HG03103 (cell line): ENCODE measurements at regions not wholly inside any gene's neighbourhood (a gene's known extent, or its start where the extent isn't known, plus 50 kb on each side); places are given as distances from the start of the nearest gene placed in this dataset.
A peak's percentile ranks its signal among the peaks of the same experiment; 100 is the strongest.
"Not testable (repeated sequence)": the region's sequence is repeated elsewhere in the genome, so short reads cannot be mapped to it uniquely, and the experiment has no call there.

ENCODE experiments used
- ATAC-seq: cut with Tn5 transposase; IDR thresholded peaks from one replicate; pipeline ENCODE4 v1.9.1; 2021; ENCODE audit warnings: low read depth; ENCODE audit not compliant: unreplicated experiment

- no peak for ATAC-seq
Measured at GRCh38 chr2:230593765-230594164, 118.9 kb upstream of the CAB39 start.

DNA sequence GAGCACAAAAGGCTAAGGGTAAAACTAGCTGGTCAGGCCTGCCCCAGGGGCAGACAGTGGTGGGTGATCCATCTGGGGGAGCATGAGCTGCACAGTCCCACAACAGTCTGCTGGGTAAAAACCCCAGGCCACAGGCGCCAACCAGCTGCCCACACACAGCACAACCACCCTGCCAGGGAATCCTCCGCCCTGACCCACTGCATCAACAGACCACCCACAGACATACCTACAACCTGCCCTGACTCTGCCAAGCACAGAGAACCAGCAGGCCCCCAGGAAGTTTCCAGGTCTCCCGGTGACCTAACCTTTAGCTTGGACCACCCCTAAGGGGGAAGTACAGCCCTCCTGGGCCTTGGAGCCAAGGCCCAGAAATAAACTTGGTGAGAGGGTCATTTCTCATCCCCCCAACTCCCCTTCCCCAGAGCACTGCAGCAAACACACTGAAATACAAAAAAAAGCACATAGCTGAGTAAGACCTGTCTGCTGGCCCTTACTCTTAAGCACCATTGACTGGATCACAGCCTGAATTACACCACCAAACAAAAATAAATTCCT lies 118.3 kb upstream of the CAB39 start:
- no peak for ATAC-seq

DNA sequence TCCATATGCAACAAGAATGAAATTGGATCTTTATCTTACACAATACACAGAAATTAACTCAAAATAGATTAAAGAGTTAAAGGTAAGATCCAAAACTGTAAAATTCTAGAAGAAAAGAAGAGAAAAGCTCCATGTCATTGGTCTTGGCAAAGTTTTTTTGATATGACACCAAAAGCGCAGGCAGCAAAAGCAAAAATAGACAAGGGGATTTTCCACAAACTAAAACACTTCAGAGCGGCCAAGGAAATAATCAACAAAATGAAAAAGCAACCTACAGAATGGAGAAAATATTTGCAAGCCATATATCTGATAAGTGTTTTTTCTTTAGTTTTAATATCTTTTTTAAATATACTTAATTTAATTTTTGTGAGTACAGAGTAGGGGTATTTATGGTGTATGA lies 112.8 kb upstream of the CAB39 start:
- ATAC-seq: no peak

- no peak for ATAC-seq
Measured at GRCh38 chr2:230600285-230600684, 112.4 kb upstream of the CAB39 start.

DNA sequence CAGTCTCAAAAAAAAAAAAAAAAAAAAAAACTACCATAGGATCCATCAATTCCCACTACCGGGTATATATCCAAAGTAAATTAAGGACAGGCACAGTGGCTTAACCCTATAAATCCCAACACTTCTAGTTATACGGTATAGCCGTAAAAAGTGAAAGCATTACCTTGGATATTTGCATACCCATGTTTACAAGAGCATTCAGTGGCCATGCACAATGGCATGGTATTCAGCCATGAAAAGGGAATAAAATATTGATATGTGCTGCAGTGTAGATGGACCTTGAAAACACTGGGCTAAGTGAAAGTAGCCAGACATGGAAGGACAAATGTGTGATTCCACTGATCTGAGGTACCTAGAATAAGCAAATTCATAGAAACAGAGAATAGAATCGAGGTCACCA lies 111.8 kb upstream of the CAB39 start:
- no peak for ATAC-seq

DNA sequence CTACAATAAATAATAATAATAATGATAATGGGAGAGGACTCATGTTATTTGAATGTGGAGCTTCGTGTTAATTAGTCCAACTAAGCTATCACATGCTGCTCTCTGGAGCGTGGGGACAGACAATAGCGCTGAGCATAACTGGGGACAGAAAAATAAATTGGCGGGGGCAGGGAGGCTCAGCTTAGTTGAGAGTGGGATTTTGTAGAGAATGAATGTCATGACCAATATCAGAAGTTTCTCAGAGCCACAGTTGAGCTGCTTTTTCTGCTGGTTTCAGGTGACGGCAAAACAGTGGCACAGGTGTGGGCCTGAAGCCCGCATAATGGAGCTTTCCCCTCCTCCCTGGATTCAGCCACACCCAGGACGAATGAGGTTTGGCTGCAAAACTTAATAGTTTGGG lies 111.1 kb upstream of the CAB39 start:
- ATAC-seq: peak; percentile 49

GRCh38 chr2:230602562-230603230 lies 109.9 kb upstream of the CAB39 start:
- ATAC-seq: peak; percentile 53

GRCh38 chr2:230603317-230603716 lies 109.3 kb upstream of the CAB39 start:
- not testable (repeated sequence) for ATAC-seq

DNA sequence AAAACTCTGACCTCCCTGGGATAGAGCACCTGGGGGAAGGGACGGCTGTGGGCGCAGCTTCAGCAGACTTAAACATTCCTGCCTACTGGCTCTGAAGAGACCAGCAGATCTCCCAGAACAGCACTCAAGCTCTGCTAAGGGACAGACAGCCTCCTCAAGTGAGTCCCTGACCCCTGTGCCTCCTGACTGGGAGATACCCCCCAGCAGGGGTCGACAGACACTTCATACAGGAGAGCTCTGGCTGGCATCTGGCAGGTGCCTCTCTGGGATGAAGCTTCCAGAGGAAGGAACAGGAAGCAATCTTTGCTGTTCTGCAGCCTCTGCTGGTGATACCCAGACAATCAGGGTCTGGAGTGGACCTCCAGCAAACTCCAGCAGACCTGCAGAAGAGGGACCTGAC lies 108.5 kb upstream of the CAB39 start:
- not testable (repeated sequence) for ATAC-seq

GRCh38 chr2:230614040-230614439 lies 98.6 kb upstream of the CAB39 start:
- no peak for ATAC-seq

- peak; percentile 84 for ATAC-seq
Measured at GRCh38 chr2:230614913-230615332, 97.7 kb upstream of the CAB39 start.

GRCh38 chr2:230617256-230617706 lies 95.4 kb upstream of the CAB39 start:
- ATAC-seq: not testable (repeated sequence)

DNA sequence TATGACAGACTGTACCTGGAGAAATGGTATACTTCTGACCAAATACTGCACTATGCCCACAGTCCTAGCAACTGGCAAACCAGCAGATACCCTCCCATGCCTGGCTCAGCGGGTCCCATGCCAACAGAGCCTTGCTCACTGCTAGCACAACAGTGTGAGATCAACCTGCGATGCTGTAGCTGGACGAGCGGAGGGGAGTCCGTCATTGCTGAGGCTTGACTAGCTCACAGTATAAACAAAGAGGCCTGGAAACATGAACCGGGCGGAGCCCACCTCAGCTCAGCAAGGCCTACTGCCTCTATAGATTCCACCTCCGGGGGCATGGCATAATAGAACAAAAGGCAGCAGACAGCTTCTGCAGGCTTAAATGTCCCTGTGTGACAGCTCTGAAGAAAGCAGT lies 93.2 kb upstream of the CAB39 start:
- no peak for ATAC-seq

GRCh38 chr2:230625220-230625619 lies 87.4 kb upstream of the CAB39 start:
- ATAC-seq: not testable (repeated sequence)

- not testable (repeated sequence) for ATAC-seq
Measured at GRCh38 chr2:230627091-230627490, 85.6 kb upstream of the CAB39 start.

DNA sequence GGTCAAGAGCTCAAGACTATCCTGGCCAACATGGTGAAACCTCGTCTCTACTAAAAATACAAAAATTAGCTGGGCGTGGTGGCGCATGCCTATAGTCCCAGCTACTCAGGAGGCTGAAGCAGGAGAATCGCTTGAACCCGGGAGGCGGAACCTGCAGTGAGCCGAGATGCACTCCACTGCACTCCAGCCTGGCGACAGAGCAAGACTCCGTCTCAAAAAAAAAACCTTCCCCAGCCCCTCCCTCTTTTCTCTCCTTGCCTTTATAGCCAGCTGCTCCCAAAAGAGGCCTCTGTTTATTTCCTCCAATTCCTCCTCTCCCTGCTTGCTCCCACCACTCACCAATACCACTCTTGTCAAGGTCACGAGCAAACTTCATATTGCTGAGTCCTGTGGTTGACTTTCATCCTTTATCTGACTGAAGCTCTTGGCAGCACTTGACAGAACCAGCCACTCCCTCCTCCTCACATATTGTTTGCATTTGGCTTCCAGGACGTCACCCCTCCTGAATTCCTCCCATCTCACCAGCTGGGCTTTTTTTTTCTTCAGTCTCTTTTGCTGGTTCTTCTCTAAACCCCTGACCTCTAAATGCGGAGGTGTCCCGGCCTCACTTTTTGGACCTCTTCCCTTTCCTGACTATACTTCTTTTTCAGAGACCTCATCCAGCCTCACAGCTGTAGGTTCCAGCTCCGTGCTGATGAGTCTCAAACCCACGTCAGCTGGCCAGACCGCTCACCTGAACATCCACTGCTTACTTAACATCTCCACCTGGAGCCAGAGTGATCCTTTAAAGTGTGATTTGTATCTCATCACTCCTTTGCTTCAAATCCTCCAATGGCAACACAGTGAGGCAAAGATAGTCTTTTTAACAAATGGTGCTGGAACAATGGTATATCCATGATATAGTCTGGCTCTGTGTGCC lies 84.6 kb upstream of the CAB39 start:
- no peak for ATAC-seq

GRCh38 chr2:230631470-230631869 lies 81.2 kb upstream of the CAB39 start:
- no peak for ATAC-seq

- no peak for ATAC-seq
Measured at GRCh38 chr2:230634146-230634545, 78.5 kb upstream of the CAB39 start.

DNA sequence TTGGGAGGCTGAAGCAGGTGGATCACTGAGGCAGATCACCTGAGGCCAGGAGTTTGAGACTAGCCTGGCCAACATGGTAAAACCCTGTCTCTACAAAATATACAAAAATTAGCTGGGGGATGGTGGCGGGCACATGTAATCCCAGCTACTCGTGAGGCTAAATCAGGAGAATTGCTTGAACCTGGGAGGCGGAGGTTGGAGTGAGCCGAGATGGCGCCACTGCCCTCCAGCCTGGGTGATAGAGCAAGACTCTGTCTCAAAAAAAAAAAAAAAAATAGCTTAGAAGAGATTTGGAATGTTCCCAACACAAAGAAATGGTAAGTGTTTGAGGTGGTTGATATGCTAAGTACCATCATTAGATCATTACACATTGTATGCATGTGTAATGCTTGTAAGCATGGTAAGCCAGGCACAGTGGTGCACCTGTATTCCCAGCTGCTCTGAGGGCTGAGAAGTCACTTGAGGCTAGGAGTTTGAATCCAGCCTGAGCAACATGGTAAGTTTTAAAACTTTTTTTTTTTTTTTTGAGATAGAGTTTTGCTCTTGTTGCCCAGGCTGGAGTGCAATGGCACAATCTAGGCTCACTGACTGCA lies 77.8 kb upstream of the CAB39 start:
- ATAC-seq: not testable (repeated sequence)

- ATAC-seq: no peak
Measured at GRCh38 chr2:230636684-230637271, 75.9 kb upstream of the CAB39 start.

DNA sequence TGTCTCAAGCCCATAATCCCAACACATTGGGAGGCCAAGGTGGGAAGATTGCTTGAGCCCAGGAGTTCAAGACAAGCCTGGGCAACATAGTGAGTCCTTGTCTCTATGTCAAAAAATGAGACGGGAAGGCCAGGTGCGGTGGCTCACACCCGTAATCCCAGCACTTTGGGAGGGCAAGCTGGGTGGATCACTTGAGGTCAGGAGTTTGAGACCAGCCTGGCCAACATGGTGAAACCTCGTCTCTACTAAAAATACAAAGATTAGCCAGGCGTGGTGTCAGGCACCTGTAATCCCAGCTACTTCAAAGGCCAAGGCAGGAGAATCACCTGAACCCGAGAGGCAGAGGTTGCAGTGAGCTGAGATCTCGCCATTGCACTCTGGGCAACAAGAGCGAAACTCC lies 75.2 kb upstream of the CAB39 start:
- not testable (repeated sequence) for ATAC-seq
